SK-N-SH treated with all-trans-retinoic acid at 6 μM for 48 hours (cell line): ENCODE measurements at regions not wholly inside any gene's neighbourhood (a gene's known extent, or its start where the extent isn't known, plus 50 kb on each side); places are given as distances from the start of the nearest gene placed in this dataset.

Experiments
- ATAC-seq: fragments of 200-7000 bp; cut with Tn5 transposase; 3 replicates; pipeline ENCODE4 v1.9.1; 2020; ENCODE audit warnings: mild to moderate bottlenecking, moderate library complexity
- ARNTL ChIP-seq: fragments of 450-650 bp; formaldehyde crosslinking; IDR thresholded peaks from 2 replicates; pipeline ENCODE4 v1.5.0; 2020; ENCODE audit warnings: low read depth, mild to moderate bottlenecking, moderate library complexity, borderline replicate concordance
- BACH2 ChIP-seq: fragments of 250-450 bp; sonication (Bioruptor Pico); IDR thresholded peaks from 2 replicates; pipeline ENCODE4 v1.9.0; 2021; ENCODE audit warnings: mild to moderate bottlenecking, borderline replicate concordance
- CREB5 ChIP-seq: fragments of 250-450 bp; sonication (Bioruptor Pico); IDR thresholded peaks from 2 replicates; pipeline ENCODE4 v1.5.1; 2020; ENCODE audit warnings: low read depth, mild to moderate bottlenecking, moderate library complexity
- CSDC2 ChIP-seq: fragments of 250-450 bp; sonication (Bioruptor Pico); IDR thresholded peaks from 2 replicates; pipeline ENCODE4 v1.5.0; 2020; ENCODE audit warnings: mild to moderate bottlenecking, moderate library complexity
- CSRNP3 ChIP-seq: fragments of 250-450 bp; sonication (Bioruptor Pico); IDR thresholded peaks from 2 replicates; pipeline ENCODE4 v1.5.1; 2021; ENCODE audit warnings: mild to moderate bottlenecking, moderate library complexity
- ESRRG ChIP-seq: fragments of 250-450 bp; sonication (Bioruptor Pico); IDR thresholded peaks from 2 replicates; pipeline ENCODE4 v1.6.1; 2021; ENCODE audit warnings: mild to moderate bottlenecking
- ISL1 ChIP-seq: fragments of 250-450 bp; sonication (Bioruptor Pico); IDR thresholded peaks from 2 replicates; pipeline ENCODE4 v2.1.2; 2022; ENCODE audit warnings: mild to moderate bottlenecking, moderate library complexity
- OSR1 ChIP-seq: fragments of 250-450 bp; sonication (Bioruptor Pico); IDR thresholded peaks from 2 replicates; pipeline ENCODE4 v1.8.0; 2022; ENCODE audit warnings: moderate library complexity, mild to moderate bottlenecking, inconsistent platforms
- PATZ1 ChIP-seq: fragments of 250-450 bp; sonication (Bioruptor Pico); IDR thresholded peaks from 2 replicates; pipeline ENCODE4 v1.8.0; 2020; ENCODE audit warnings: mild to moderate bottlenecking, moderate library complexity, borderline replicate concordance
- POU6F1 ChIP-seq: fragments of 250-450 bp; sonication (Bioruptor Pico); IDR thresholded peaks from 2 replicates; pipeline ENCODE4 v1.8.0; 2021; ENCODE audit warnings: low read depth, mild to moderate bottlenecking, moderate library complexity, borderline replicate concordance
- PPARA ChIP-seq: fragments of 250-450 bp; sonication (Bioruptor Pico); IDR thresholded peaks from 2 replicates; pipeline ENCODE4 v1.5.0; 2020; ENCODE audit warnings: mild to moderate bottlenecking, borderline replicate concordance
- RARB ChIP-seq: fragments of 250-450 bp; sonication (Bioruptor Pico); IDR thresholded peaks from 2 replicates; pipeline ENCODE4 v1.8.0; 2021; ENCODE audit warnings: mild to moderate bottlenecking, moderate library complexity
- SNAI2 ChIP-seq: fragments of 250-450 bp; sonication (Bioruptor Pico); IDR thresholded peaks from 2 replicates; pipeline ENCODE4 v1.5.0; 2020; ENCODE audit warnings: mild to moderate bottlenecking, moderate library complexity
- TCF4 ChIP-seq: fragments of 250-450 bp; sonication (Bioruptor Pico); IDR thresholded peaks from 2 replicates; pipeline ENCODE4 v1.8.0; 2021; ENCODE audit warnings: mild to moderate bottlenecking, moderate library complexity, borderline replicate concordance
- TOX ChIP-seq: fragments of 250-450 bp; sonication (Bioruptor Pico); IDR thresholded peaks from 2 replicates; pipeline ENCODE4 v1.8.0; 2021; ENCODE audit warnings: mild to moderate bottlenecking, moderate library complexity, borderline replicate concordance
- ZC3H10 ChIP-seq: fragments of 250-450 bp; sonication (Bioruptor Pico); IDR thresholded peaks from 2 replicates; pipeline ENCODE4 v1.5.1; 2021; ENCODE audit warnings: mild to moderate bottlenecking, moderate library complexity
- ZFP3 ChIP-seq: fragments of 250-450 bp; sonication (Bioruptor Pico); IDR thresholded peaks from 2 replicates; pipeline ENCODE4 v1.5.0; 2020; ENCODE audit warnings: mild to moderate bottlenecking, moderate library complexity
- ZFP30 ChIP-seq: fragments of 450-650 bp; formaldehyde crosslinking; IDR thresholded peaks from 2 replicates; pipeline ENCODE4 v1.5.0; 2022; ENCODE audit warnings: mild to moderate bottlenecking, moderate library complexity
- ZNF565 ChIP-seq: fragments of 450-650 bp; formaldehyde crosslinking; conservative IDR thresholded peaks from 2 replicates; pipeline ENCODE4 v1.5.0; 2020; ENCODE audit warnings: low read depth, mild to moderate bottlenecking, moderate library complexity
- ZNF70 ChIP-seq: fragments of 450-650 bp; formaldehyde crosslinking; IDR thresholded peaks from 2 replicates; pipeline ENCODE4 v1.5.0; 2020; ENCODE audit warnings: mild to moderate bottlenecking, moderate library complexity
- ZNF8 ChIP-seq: fragments of 450-650 bp; formaldehyde crosslinking; IDR thresholded peaks from 2 replicates; pipeline ENCODE4 v1.5.0; 2020; ENCODE audit warnings: mild to moderate bottlenecking, moderate library complexity

GRCh38 chr2:236934656-236935055 is 151.0 kb upstream of the COPS8 start:
- TF ChIP-seq BACH2 (CRISPR knock-in tag) (no peak), CREB5 (CRISPR knock-in tag) (no peak), PPARA (CRISPR knock-in tag) (no peak)

GRCh38 chr2:236935083-236935482 is 150.6 kb upstream of the COPS8 start:
- no peak for ATAC-seq
- TF ChIP-seq RARB (CRISPR knock-in tag), result no peak
- no peak for TF ChIP-seq ESRRG (CRISPR knock-in tag)
- no peak for TF ChIP-seq ARNTL (CRISPR knock-in tag)
- TF ChIP-seq POU6F1 (CRISPR knock-in tag), result no peak
- no peak for TF ChIP-seq ZNF70 (CRISPR knock-in tag)
- no peak for TF ChIP-seq ZC3H10 (CRISPR knock-in tag)
- no peak for TF ChIP-seq ZFP30 (CRISPR knock-in tag)
- TF ChIP-seq PATZ1, result no peak

More at GRCh38 chr2:236934656-236935055, 151.0 kb upstream of the COPS8 start:
- no peak for ATAC-seq

GRCh38 chr2:236935631-236936445 is 149.9 kb upstream of the COPS8 start:
- ATAC-seq, result no peak
- no peak for TF ChIP-seq ZFP3 (CRISPR knock-in tag)
- TF ChIP-seq CSRNP3 (CRISPR knock-in tag), result no peak
- TF ChIP-seq ZC3H10 (CRISPR knock-in tag), result no peak

GRCh38 chr2:236936446-236936940 is 149.2 kb upstream of the COPS8 start:
- ATAC-seq, result no peak
- no peak for TF ChIP-seq ZNF8
- TF ChIP-seq ZNF565 (CRISPR knock-in tag), result no peak
- TF ChIP-seq CSDC2 (CRISPR knock-in tag), result no peak
- no peak for TF ChIP-seq ARNTL (CRISPR knock-in tag)
- TF ChIP-seq ZC3H10 (CRISPR knock-in tag), result no peak
- no peak for TF ChIP-seq CSRNP3 (CRISPR knock-in tag)
- TF ChIP-seq BACH2 (CRISPR knock-in tag), result no peak
- no peak for TF ChIP-seq TCF4
- no peak for TF ChIP-seq ZFP3 (CRISPR knock-in tag)
- no peak for TF ChIP-seq PPARA (CRISPR knock-in tag)
- TF ChIP-seq TOX (CRISPR knock-in tag), result no peak
- no peak for TF ChIP-seq POU6F1 (CRISPR knock-in tag)
- TF ChIP-seq CREB5 (CRISPR knock-in tag), result no peak
- TF ChIP-seq ZNF70 (CRISPR knock-in tag), result no peak
- TF ChIP-seq ESRRG (CRISPR knock-in tag), result no peak
- TF ChIP-seq SNAI2 (CRISPR knock-in tag), result no peak
- no peak for TF ChIP-seq OSR1
- TF ChIP-seq RARB (CRISPR knock-in tag), result no peak
- TF ChIP-seq PATZ1, result no peak
- no peak for TF ChIP-seq ISL1 (CRISPR knock-in tag)
